HAP-1 (cell line): ENCODE measurements at regions not wholly inside any gene's neighbourhood (a gene's known extent, or its start where the extent isn't known, plus 50 kb on each side); places are given as distances from the start of the nearest gene placed in this dataset.

Source experiments
- DNase-seq, 2 experiments: peaks; one replicate each; pipeline ENCODE4 v3.0.0-alpha.2; 2016 to 2020; ENCODE audit warnings: low spot score in 2 of 2
- H3K27me3 ChIP-seq: fragments of 250-450 bp; sonication (Bioruptor Pico); 2 replicates; pipeline ENCODE4 v1.5.1; 2020; ENCODE audit warnings: low read depth, mild to moderate bottlenecking, moderate library complexity
- H3K36me3 ChIP-seq: fragments of 250-450 bp; sonication (Bioruptor Pico); replicated peaks from 2 replicates; pipeline ENCODE4 v1.5.1; 2020; ENCODE audit warnings: mild to moderate bottlenecking
- H3K4me1 ChIP-seq: fragments of 250-450 bp; sonication (Bioruptor Pico); 2 replicates; pipeline ENCODE4 v1.5.1; 2020; ENCODE audit warnings: mild to moderate bottlenecking
- H3K4me3 ChIP-seq: fragments of 250-450 bp; sonication (Bioruptor Pico); 2 replicates; pipeline ENCODE4 v1.5.1; 2020; ENCODE audit warnings: mild to moderate bottlenecking, moderate library complexity
- H3K9me3 ChIP-seq: fragments of 250-450 bp; sonication (Bioruptor Pico); 2 replicates; pipeline ENCODE4 v1.5.1; 2020; ENCODE audit warnings: mild to moderate bottlenecking, moderate library complexity
- in situ Hi-C: fragments of 300-500 bp; cut with MboI; formaldehyde crosslinking; loops from 3 replicates; pipeline ENCODE4 v1.14.3; 2020; ENCODE audit warnings: low sequenced_read_pairs, inconsistent platforms, mixed read lengths

DNA sequence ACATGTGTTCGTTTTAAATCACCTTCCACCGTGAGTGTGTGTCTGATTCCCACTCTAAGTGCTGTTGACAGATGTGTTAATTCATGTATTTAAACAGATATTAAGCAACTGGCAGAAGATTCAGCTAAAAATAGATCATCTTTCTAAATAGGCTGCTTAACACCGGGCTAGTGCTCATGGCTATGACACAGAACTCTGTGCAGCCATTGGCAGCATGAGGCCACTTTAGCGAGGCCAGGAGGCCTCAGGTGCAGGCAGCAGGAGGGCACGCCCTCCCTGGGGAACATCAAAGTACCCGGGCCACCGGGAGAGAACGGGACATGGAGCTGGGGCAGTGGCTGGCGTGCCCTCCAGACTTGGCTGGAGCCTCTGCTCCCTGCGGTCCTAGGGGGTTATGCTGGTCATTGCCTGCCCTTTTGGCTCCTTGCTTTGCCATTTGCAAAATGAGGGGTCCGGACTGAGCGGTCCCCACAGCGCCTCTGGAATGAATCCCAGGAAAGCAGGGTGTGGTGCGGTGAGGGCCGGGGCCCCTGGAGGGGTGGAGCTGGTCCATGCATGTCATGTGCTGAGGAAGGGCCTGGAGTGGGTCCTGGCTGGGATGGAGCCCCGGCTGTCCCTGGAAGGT, 62.8 kb upstream of the HDAC4 start:
- no peaks in the 10 kb centered on the region for H3K36me3 ChIP-seq
- no peaks in the 10 kb centered on the region for H3K9me3 ChIP-seq
- in situ Hi-C loops: no loop called here
- no peak overlapping the region for H3K4me3 ChIP-seq
- H3K4me1 ChIP-seq: no peaks in the 10 kb centered on the region
- no peaks in the 10 kb centered on the region for H3K27me3 ChIP-seq
- DNase-seq: no peak

- no peaks in the 10 kb centered on the region for H3K27me3 ChIP-seq
- no peak overlapping the region for H3K4me3 ChIP-seq
- no peaks in the 10 kb centered on the region for H3K4me1 ChIP-seq
- H3K36me3 ChIP-seq: no peaks in the 10 kb centered on the region
- no peaks in the 10 kb centered on the region for H3K9me3 ChIP-seq
- no peak for DNase-seq
- in situ Hi-C loops: no loop called here
These were observed 62.1 kb upstream of the HDAC4 start for GRCh38 chr2:239462671-239463506.

DNA sequence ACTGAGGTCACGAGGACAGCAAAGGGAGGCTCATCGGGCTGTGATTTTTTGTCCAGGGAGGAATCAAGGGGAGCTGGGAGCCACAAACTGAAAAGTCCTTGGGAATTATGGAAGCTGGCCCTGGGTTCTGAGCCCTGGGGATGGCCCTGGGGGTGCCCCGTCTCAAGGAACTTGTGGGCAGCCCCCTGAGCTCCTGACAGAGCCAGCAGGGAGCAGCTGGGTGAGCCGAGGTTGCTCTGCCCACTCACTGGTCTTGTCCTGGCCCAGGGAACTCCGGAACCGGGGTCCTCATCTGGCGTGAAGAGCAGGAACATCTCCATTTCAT, 61.3 kb upstream of the HDAC4 start:
- in situ Hi-C loops: no loop called here
- Histone ChIP-seq H3K4me1 (no peaks in the 10 kb centered on the region), H3K4me3 (no peak overlapping the region), H3K9me3 (no peaks in the 10 kb centered on the region), H3K36me3 (no peaks in the 10 kb centered on the region), H3K27me3 (no peaks in the 10 kb centered on the region)
- DNase-seq: no peak

DNA sequence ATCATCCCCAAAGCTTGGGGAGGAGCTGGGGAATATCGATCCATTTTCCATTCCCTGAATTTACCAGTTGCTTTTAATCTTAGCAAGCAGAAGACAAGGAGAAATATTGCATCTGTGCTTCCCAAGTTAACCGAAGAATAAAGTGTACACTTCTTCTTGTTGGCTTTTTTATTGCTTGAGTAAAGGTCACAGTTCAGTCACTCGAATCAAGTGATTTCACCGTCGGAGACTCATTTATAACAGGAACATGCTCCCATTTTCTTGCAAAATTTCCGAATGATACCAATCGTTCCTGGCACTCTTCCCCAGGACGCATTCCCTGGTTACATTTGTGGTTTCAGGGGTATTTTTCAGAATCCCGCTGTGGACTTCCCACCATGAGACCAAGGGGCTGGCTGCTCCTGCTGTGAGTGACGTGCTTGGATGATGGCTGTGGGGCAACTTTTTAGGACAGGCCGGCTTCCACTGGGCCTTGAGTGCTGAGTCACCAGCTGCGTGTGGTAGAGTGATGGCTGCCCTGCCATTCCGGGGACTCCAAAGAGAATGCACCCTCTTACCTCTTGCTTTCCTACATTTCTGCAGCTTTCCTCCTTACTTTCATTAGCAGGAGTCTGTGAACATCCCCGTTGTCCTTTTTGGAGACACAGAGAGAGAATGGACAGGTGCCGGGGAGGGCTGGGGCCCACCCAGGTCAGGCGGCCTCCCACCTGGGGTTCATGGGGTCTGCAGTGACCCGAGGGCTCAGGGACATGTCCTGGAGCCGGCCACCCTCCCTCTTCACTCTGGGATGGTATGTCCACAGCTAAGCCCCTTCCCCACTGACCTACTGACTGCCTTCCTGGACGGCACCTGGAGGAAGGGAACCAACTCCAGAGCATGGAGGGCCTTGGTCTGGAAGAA, 60.7 kb upstream of the HDAC4 start:
- Histone ChIP-seq H3K36me3 (no peaks in the 10 kb centered on the region), H3K4me3 (no peak overlapping the region), H3K4me1 (no peaks in the 10 kb centered on the region), H3K27me3 (no peaks in the 10 kb centered on the region), H3K9me3 (no peaks in the 10 kb centered on the region)
- in situ Hi-C loops: no loop called here
- no peak for DNase-seq

- H3K4me3 ChIP-seq: no peak overlapping the region
- DNase-seq: no peak
- in situ Hi-C loops: no loop called here
- no peaks in the 10 kb centered on the region for H3K9me3 ChIP-seq
- H3K36me3 ChIP-seq: no peaks in the 10 kb centered on the region
- no peaks in the 10 kb centered on the region for H3K27me3 ChIP-seq
- H3K4me1 ChIP-seq: no peaks in the 10 kb centered on the region
These were observed 60.0 kb upstream of the HDAC4 start for GRCh38 chr2:239460780-239461179.

GRCh38 chr2:239459606-239460005, 58.8 kb upstream of the HDAC4 start:
- in situ Hi-C loops: no loop called here
- no peaks in the 10 kb centered on the region for H3K36me3 ChIP-seq
- H3K4me1 ChIP-seq: no peaks in the 10 kb centered on the region
- no peaks in the 10 kb centered on the region for H3K27me3 ChIP-seq
- no peaks in the 10 kb centered on the region for H3K9me3 ChIP-seq
- H3K4me3 ChIP-seq: no peak overlapping the region
- no peak for DNase-seq

- H3K36me3 ChIP-seq: no peaks in the 10 kb centered on the region
- no peaks in the 10 kb centered on the region for H3K9me3 ChIP-seq
- DNase-seq: no peak
- in situ Hi-C loops: no loop called here
- H3K4me3 ChIP-seq: no peak overlapping the region
- no peaks in the 10 kb centered on the region for H3K4me1 ChIP-seq
- H3K27me3 ChIP-seq: no peaks in the 10 kb centered on the region
These were observed 58.2 kb upstream of the HDAC4 start for GRCh38 chr2:239459056-239459455.

DNA sequence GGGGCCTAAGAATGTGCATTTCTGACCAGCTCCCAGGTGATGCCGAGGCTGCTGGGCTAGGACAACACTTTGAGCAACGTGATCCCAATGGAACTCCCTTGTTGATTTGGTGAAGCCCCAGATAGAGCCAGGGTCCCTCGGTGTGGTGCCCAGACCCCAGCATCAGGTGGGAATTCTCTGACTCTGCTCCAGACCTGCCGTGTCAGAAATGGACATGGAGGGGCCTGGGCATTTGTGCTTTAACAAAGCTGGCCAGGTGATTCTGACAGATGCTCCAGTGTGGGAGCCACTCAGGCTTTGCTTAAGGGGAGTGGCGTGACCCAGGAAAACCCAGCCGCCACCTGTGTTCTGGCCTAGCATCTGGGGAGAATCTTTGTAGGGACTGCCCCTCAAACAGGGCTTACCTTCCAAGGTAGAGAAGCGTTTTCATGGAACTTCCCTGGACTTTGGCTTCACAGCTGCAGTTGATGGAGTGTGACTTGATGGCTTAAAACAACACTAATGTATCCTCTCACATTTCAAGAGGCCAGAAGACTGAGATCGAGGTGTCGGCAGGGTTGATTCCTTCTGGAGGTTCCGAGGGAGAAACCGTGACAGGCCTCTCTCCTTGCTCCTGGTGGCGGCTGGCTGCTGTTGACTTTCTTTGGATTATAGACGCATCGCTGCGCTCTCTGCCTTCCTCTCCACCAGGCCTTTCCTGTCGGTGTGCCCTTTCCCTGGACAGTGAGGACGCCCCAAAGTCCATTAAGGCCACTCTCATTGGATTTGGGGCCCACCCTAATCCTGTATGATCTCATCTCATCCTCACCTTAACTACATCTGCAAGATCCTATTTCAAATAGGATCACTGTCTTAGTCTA, 57.0 kb upstream of the HDAC4 start:
- Histone ChIP-seq H3K4me3 (no peak overlapping the region), H3K36me3 (no peaks in the 10 kb centered on the region), H3K9me3 (no peaks in the 10 kb centered on the region), H3K27me3 (no peaks in the 10 kb centered on the region), H3K4me1 (no peaks in the 10 kb centered on the region)
- no peak for DNase-seq
- in situ Hi-C loops: no loop called here

DNA sequence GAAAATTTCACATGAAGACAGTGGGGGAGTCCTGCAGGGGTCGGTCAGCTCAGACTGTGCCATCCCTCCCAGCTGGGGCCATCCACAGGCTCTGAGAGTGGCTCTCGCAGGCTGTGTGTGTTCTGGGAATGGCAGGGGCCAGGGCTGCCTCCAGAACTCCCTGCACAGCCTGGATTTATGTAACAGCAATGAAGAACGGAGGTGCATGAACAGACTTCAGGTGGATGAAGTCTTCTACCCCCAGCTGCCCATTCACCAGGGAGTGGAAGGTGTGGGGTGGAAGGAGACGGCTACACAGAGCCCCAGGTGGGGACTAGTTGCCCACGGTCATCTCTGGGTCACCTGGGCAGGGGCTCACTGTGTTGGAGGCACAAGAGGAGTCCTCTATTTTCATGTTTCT, 56.1 kb upstream of the HDAC4 start:
- no peaks in the 10 kb centered on the region for H3K27me3 ChIP-seq
- in situ Hi-C loops: no loop called here
- H3K4me1 ChIP-seq: no peaks in the 10 kb centered on the region
- DNase-seq: no peak
- no peak overlapping the region for H3K4me3 ChIP-seq
- H3K36me3 ChIP-seq: no peaks in the 10 kb centered on the region
- no peaks in the 10 kb centered on the region for H3K9me3 ChIP-seq

DNA sequence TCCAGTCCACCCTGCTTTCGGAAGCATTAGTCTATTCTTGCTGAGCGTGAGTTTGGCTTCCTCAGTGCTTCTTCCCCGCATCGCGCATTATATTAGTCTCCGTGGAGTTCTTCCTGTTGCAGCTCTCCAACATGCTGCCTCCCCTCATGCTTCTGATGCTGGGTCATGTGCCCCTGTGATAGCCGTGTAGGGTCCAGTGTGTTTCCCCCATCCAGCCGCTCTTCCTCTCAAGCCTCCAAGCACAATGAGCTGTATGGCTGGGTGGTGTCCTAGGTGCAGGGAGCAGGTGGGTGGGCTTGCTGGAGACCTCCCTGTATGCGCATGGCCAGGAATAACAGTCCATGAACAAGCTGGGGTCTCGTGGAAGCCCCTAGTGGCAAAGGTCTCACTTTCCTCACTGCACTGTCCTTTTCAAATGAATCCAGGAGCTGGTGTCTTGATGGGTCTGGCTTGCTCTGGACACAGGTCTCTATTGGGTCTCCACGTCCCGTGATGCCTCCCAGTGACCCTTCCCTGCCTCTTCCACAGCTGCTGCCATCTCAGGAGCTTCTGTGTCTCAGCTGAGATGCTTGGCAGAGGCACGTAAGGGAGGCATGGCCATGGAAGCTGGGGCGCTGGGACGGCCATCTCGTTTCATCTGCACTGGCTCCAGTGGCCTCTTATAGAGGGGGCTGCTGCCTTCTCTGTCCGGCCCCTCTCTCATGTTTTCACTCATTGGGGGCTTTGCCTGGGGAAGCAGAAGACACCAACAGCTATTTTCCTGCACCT, 54.8 kb upstream of the HDAC4 start:
- DNase-seq: no peak
- H3K9me3 ChIP-seq: no peaks in the 10 kb centered on the region
- in situ Hi-C loops: no loop called here
- no peak overlapping the region for H3K4me3 ChIP-seq
- H3K27me3 ChIP-seq: peaks cover 3% of the 10 kb centered on the region
- no peaks in the 10 kb centered on the region for H3K4me1 ChIP-seq
- H3K36me3 ChIP-seq: no peaks in the 10 kb centered on the region

GRCh38 chr2:239454507-239454906, 53.7 kb upstream of the HDAC4 start:
- in situ Hi-C loops: no loop called here
- Histone ChIP-seq H3K36me3 (no peaks in the 10 kb centered on the region), H3K9me3 (no peaks in the 10 kb centered on the region), H3K4me3 (no peak overlapping the region), H3K4me1 (no peaks in the 10 kb centered on the region), H3K27me3 (peaks cover 3% of the 10 kb centered on the region)
- no peak for DNase-seq
